Fibroblast of lung (primary cell): ENCODE measurements at regions not wholly inside any gene's neighbourhood (a gene's known extent, or its start where the extent isn't known, plus 50 kb on each side); places are given as distances from the start of the nearest gene placed in this dataset.

ENCODE experiments used
- CTCF ChIP-seq, 2 donors: IDR thresholded peaks in 1 of 2; conservative IDR thresholded peaks in 1 of 2; 1 replicate in 1 of 2; 2 replicates in 1 of 2; pipeline ENCODE4 v1.5.1; 2011 to 2012; ENCODE audit warnings: low read length in 2 of 2, control low read depth in 1 of 2, inconsistent platforms in 1 of 2, low read depth in 1 of 2, mild to moderate bottlenecking in 1 of 2
- EZH2 ChIP-seq: IDR thresholded peaks from 2 replicates; pipeline ENCODE4 v1.5.1; 2012; ENCODE audit warnings: low read length, control low read depth, mild to moderate bottlenecking; ENCODE audit errors: missing control alignments

- no peak for TF ChIP-seq CTCF (conservative IDR thresholded peaks at IDR 0.05 in 1 of 2, IDR thresholded peaks at IDR 0.05 in 1 of 2; ENCODE audit: low read depth in 1 of 2, low read length in 2 of 2)
- no peak for TF ChIP-seq EZH2
Measured at GRCh38 chr1:229064320-229065168, 206.4 kb upstream of the RAB4A start.
